Activated gamma-delta T cell treated with anti-CD3 and anti-CD28 coated beads, Interleukin-2, amount 50 U/mL, for 16 hours (primary cell): ENCODE measurements at regions not wholly inside any gene's neighbourhood (a gene's known extent, or its start where the extent isn't known, plus 50 kb on each side); places are given as distances from the start of the nearest gene placed in this dataset.
"Not testable (repeated sequence)": the region's sequence is repeated elsewhere in the genome, so short reads cannot be mapped to it uniquely, and the experiment has no call there.

Experiments
- DNase-seq: peaks from one replicate; pipeline ENCODE4 v3.0.0-alpha.2; 2020; ENCODE audit warnings: low read depth

DNA sequence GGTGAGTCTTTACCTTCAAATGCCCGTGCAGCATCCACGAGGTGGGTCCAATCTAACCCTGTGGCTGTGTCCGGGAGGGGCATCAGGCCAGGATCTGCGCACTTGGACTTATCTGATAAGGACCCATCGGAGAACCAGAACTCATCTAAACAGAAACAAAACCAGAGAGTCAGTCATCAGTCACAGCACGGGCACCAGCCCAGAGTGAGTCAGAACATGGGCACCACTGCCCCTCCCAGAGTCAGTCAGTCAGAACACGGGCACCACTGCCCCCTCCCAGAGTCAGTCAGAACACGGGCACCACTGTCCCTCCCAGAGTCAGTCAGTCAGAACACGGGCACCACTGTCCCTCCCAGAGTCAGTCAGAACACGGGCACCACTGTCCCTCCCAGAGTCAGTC is 214.5 kb downstream of the SIPA1L2 start:
- not testable (repeated sequence) for DNase-seq

GRCh38 chr1:232414100-232414499 is 215.8 kb downstream of the SIPA1L2 start:
- DNase-seq = no peak

DNA sequence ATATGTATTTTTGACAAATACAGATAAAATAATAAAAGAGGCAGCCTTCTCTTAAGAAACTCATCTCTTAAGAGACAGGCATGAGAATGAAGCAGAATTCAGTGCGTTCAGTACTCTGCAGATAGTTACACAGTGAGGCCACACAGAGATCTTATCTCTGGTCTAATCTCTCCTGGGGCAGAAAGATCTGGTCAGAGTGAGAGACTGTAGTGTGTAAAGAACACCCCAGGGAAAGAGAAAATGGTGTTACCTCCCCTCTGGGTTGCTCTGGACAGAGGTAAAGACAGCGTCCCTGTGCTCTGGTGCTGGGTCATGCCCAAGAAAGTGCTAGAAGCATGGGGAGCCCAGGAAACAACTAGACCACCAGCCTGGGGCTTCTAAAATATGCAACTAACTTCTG is 216.3 kb downstream of the SIPA1L2 start:
- DNase-seq = no peak

- no peak for DNase-seq
Observed at GRCh38 chr1:232409584-232409983, 220.3 kb downstream of the SIPA1L2 start.

- DNase-seq = no peak
Observed at GRCh38 chr1:232407120-232407519, 222.8 kb downstream of the SIPA1L2 start.

DNA sequence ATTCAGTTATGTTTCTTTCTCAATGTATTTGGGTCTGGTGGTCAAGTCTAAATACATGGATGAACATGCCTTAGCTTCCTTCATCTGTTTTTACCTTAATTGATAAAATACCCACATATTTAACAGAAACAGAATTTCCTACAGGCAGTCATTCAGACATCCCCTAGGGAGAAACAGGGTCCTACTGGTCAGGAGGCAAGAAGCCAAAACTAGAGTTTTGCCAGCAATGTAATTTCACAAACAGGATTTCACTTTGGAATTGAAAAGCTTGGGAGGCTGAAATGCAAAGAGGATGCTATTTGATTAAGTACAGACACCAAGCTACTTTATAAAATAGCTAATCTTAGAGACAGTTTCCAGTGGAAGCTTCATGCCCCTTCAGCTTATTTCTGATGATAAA is 224.2 kb downstream of the SIPA1L2 start:
- no peak for DNase-seq

- DNase-seq = no peak
Observed at GRCh38 chr1:232404981-232405731, 224.8 kb downstream of the SIPA1L2 start.

GRCh38 chr1:232404227-232404626 is 225.7 kb downstream of the SIPA1L2 start:
- DNase-seq = no peak

GRCh38 chr1:232403017-232403714 is 226.8 kb downstream of the SIPA1L2 start:
- no peak for DNase-seq

DNA sequence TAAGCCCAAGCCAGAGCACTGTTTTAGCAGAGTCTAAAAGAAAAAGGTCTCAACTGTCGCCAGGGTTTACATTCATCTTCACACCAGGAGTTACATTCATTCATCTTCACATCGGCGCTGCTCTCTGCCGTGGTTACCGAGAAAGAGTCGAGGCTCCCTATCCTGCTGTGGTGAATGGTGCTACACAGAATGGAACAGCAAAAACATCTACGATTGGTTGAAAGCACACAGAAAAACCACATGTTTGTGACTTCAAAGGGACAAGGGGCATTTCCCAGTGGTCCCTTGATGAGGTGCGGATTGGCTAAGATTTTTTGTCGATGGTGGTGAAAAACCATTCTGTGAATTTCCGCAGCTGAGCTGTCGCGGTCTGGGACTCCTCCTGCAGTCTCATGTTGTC is 231.1 kb downstream of the SIPA1L2 start:
- DNase-seq = no peak

GRCh38 chr1:232393444-232394146 is 236.3 kb downstream of the SIPA1L2 start:
- DNase-seq = no peak

- DNase-seq = no peak
Observed at GRCh38 chr1:232393010-232393409, 236.9 kb downstream of the SIPA1L2 start.

- no peak for DNase-seq
Observed at GRCh38 chr1:232390590-232390989, 239.3 kb downstream of the SIPA1L2 start.

GRCh38 chr1:232389744-232390143 is 240.2 kb downstream of the SIPA1L2 start:
- DNase-seq = no peak

DNA sequence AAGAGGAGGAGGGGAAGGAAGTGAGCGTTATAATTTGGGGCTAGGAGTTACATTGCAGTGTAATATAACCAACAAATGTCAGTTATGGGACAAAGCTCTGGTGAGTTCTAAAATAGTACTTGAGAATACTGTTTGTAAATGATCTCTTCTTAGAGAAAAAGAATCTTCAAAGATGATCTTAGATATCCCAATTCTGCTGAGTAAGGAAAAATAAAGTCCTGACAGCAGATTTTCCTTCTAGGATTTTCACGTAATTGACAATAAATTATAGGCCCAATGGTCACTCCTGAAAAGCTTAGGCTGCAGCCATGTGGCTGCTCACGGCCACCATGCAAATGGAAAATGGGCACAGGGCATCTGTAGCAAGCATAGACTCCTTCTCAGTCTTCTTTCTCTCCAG is 241.6 kb downstream of the SIPA1L2 start:
- no peak for DNase-seq

GRCh38 chr1:232386721-232387510 is 243.0 kb downstream of the SIPA1L2 start:
- no peak for DNase-seq

GRCh38 chr1:232386294-232386693 is 243.6 kb downstream of the SIPA1L2 start:
- DNase-seq = no peak

DNA sequence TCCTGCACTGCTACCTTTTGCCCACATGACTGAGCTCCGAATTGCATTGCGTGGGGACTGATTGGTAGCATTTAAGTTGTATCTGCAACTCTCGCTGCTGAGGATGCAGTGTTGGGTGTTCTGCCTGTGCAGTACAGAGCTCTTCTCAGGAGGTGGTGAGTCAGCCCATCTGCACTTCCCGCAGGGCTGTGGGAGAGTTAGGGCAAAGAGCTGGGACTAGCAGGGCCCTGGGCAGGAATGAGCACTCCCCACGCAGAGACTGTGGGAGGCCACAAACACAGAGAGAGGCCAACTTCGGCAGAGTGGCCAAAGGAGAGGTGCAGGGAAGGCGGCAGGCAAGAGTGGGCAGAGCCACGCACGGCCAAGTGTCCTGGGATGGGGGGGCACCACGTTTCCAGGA is 244.7 kb downstream of the SIPA1L2 start:
- no peak for DNase-seq

DNA sequence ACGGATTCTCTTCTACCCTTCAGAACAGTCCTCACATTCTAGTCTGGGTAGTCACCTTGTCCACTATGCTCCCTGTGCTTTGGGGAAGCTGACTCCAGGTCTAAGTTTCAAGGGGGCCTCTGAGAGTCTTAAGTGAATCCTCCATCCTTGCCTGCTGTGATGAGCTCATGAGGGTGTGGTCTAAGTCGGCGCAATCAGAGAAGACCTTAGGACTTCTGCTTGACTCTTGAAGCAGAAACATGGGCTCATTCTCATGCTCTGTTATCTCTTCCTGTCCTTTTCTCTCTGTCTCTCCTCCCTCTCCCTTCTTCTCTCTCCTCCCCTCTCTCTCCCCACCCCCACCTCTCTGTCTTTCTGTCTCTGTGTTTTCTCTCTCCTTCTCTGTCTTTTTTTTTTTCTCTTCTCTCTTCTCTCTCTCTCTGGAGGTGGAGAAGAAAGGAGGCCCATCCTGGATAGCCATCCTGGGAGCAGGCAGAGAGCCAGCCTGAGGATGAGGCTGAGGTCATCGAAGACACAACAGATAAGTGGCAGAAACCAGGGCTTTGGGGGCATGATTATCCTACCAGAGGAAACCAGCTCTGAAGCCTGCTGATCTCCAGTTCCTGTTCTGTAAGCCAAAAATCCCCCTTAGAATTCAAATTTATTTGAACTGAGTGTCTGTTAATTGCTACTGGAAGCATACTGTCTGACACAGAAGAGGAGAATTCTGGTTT is 245.6 kb downstream of the SIPA1L2 start:
- DNase-seq = no peak

DNA sequence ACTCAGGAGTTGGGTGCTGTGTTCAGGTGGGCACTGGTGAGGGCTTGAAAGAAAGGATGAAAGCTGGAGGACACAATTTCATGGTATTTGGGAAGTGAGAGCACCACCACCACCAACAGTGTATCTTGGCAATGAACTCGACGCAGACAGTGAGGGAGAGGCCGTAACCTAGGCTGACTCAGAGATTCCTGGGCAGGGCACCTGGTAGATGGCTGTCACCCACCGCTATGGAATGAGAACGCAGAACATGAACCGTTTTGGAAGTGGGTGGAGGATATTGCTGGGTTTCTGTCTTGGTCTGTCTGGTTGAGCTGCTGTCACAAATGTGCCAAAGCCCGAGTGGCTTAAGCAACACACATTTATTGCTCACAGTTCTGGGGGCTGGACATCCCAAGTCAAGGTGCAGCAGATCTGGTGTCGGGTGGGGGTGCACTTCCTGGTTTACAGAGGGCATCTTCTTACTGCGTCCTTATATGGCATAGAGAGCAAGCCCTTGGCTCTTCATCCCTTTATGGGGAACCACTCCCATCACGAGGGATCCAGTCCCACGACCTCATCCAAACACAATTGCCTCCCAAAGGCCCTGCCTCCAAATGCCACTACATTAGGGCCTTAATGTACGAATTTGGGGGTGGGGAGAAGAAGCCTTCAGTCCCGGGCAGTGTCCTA is 246.3 kb downstream of the SIPA1L2 start:
- DNase-seq = no peak

DNA sequence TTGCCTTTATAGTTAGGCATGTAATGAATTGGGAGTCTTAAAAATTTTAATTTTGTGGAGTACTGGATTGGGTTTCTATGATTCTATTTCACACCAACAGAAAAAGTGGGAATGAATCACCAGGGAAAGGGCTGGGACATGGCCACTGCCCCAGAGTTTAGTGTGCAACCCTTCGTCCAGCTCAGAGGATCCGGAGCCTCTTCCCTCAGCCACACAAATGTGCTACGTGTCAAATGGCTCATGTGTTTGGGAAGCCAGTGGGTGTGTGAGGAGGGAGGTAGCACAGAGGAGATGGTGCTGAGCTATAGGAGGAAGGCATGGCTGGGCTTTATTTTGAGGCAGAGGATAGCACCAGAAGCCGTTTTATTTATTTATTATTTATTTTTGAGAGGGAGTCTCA is 247.3 kb downstream of the SIPA1L2 start:
- no peak for DNase-seq
